NCI-H345 treated with DMSO at 0.1 percent for 48 hours (cell line): ENCODE measurements at regions not wholly inside any gene's neighbourhood (a gene's known extent, or its start where the extent isn't known, plus 50 kb on each side); places are given as distances from the start of the nearest gene placed in this dataset.
A peak's percentile ranks its signal among the peaks of the same experiment; 100 is the strongest.

Source experiments
- DNase-seq: peaks from one replicate; lab custom pipeline; 2025; ENCODE audit not compliant: unreplicated experiment; lab: John Stamatoyannopoulos, UW

DNA sequence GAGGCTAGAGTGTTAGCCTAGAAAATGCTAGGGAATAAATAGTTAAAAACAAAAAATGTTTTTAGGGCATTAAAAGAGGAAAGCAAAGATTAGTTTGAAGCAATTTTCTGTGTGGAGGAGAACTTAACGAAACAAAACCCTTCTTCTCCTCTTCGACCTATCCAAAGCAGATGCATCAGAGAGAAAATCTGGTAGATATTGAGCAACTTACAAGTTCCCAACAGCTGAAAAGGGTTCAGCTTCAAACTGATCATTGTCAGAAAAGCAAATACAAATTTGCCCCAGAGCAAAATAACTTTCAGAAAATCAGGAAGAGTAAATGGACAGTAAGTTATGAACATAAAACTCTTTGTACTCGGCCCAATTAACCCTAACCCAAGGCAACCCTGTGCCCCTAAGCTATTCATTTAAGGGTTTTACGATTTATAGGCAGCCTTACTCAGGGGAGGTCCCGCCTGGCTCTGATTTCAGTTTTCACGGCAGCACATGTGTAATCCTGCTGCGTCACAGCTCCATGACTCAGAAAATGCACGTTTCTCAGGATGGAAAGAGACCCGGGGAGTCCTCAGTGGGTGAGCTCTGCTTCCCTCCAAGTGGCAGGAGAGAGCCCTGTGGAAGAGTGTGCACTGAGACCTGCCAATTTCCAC lies 405.7 kb upstream of the SALL1 start:
- no peak for DNase-seq

DNA sequence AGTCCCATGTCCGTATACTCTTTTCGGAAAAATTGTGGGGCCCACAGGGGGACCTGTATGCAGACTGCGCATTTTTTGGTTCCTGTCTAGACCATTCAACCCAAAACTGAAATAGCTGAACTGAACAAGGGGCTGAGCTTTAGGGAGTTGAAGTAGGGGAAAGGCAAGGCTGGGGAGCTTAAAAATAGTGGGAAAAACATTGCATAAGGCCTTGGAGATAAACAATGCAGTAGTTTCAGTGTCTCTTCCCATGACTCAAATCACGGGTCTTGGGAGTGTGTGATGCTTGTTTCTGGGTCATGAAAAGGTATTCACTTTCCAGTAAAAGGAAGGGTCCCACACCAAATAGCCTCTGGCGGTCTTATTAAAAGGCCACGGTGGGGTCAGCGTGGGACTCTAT lies 402.8 kb upstream of the SALL1 start:
- no peak for DNase-seq

DNA sequence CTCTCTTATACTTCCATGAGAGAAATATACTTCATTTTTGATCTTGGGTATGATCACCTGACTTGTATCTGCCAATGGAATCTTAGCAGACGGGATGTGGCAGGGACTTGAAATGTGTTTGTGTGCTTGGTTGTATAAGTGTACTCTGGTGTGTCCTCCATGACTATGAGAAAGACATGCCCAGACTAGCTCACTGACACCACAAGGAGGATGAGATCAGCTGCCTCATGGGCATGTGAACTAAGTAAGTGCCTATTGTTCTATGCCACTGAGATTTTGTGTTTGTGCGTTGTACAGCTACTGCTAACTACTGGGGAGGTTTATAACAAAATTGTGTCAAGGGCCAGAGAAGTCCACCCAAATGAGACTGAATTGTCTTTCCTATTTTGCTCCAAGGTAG lies 402.2 kb upstream of the SALL1 start:
- no peak for DNase-seq

DNA sequence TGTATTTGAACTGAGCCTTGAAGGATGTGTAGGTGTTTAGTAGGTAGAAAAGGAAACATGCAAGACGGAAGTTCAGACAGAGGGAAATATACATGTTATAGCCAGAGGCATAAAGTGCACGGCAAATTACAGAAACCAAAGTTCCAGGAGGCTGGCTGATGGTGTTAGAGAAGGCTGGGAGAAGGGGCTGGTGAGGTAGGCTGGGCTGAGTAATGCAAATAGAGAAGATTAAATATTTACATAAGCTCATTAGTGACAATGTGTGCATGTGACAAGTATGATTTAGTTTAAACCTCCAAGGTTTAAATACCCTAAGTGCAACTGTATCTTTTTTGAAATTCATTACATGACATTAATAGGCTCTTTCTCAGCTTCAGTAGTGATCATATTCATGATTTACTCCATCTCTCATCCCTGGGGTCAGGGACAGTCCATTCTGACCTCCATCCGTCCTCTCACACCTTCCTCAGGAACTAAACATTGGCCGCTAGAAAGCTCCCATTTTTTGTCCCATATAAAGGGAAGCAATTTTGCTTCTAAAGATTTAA lies 399.8 kb upstream of the SALL1 start:
- no peak for DNase-seq

DNA sequence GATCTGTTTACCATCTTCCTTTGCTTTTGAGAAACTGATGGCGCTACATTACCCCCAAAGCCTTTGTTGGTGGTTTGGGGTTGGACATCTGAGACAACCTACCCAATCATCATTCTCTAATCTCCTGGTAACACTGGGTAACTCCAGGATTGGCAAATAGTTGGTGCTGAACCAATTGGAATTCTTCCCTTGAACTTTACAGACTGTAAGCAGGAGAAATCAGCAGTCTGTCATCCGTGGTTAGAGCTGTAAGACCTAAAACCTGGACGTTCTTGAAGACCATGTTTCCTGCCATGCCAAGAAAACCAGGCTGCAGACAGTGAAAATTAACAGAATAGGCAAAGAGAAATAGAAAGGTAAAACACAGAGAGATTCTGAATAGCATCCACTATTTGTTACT lies 398.8 kb upstream of the SALL1 start:
- DNase-seq: no peak

DNA sequence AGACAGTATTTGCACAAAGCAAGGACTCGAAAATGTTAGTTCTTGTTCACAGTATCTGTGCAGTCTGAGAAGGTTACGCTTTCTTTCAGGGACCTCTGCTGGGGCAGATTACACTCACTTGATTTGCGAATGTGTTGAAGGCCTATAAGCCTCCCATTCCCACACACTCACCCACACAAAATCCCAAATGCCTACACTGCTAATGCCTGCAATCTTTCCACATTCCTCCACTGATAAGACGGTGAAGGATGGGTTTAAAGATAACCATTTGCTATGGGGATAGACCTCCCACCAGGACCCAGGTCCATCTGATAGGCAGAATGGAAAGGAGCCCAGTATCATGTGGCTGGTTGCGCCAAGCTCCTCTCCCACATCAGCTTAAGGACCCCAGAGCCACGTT lies 394.9 kb upstream of the SALL1 start:
- no peak for DNase-seq

DNA sequence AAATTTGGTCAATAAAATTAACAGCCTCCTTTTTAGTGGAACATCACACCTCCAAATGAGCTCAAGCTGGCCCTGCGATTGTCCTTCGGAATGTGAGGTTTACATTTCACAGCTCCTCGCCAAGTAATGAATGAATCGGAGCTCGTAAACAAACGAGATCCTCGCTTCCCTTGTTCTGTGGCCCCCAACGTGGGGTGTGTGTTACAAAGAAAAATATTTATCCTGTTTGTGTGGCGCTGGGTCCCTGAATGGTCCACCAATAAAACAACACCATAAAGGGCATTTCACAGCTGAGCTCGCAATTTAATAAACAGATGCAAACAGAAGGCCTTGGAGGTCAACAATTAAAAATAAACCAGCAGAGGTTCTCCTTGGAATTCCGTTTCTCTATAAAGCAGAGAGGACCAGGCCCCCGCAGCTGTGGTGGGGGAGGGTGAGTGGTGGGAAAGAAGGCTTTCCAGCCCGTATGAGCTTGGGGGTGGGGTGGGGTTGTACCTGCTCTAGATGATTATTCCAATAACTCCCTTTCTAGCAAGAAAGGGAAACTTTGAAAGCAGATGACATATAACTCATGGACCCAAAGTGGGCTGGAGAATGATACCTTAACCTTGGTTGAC lies 393.9 kb upstream of the SALL1 start:
- no peak for DNase-seq

DNA sequence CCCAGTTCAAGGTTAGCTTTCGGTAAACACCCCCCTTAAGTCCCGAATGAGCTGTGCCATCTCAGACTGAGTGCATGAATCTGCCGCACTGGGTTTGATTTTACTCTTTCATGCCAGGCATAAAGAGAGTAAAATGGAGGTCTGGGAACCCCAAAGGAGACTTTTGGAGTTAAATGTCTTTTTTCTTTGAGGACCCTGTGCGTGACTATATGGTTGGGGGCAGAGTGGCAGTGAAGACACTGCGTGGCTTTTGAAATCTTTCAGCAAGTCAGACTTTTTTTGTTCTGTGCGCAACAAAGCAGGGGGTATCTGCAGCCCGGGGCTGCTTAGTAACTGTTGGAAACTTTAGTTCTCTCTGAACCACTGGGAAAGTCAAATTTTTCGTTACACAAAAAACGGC lies 392.9 kb upstream of the SALL1 start:
- no peak for DNase-seq

DNA sequence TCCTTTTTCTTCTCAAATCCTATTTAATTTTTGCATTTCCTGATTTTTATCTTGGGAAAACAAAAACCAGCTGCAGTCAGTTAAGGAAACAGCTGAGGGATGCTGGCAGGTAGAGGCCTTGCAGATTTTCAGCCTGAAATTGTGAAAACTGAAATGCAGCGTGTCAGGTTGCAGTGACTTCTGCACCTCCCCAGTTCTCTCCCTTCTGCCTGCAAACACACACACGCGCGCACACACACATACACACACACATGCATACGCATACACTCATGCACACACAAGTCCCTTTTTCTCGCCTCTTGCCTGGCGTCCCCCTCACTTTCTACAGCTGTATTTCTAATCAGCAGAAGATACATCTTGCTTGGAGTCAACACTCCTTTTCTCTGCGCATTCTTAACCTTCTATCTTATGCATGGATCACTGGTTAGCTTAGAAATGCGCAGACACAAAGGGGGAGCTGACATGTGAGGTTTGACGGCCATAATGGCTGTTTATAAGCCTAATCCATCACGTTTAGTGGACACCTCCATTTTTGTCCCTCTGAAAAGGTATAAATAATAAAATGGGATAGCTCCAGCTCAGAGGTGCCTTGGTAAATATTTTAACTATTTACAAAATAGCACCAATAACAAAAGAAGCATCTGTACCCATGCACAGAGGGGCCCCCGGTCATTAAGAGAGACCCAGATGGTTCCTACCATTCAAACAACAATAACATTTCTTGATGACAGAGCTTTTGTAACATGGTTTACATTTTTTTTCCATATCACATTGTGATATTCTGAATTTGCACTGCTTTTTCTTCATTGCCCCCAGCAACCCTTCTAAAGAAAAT lies 392.1 kb upstream of the SALL1 start:
- DNase-seq: no peak

DNA sequence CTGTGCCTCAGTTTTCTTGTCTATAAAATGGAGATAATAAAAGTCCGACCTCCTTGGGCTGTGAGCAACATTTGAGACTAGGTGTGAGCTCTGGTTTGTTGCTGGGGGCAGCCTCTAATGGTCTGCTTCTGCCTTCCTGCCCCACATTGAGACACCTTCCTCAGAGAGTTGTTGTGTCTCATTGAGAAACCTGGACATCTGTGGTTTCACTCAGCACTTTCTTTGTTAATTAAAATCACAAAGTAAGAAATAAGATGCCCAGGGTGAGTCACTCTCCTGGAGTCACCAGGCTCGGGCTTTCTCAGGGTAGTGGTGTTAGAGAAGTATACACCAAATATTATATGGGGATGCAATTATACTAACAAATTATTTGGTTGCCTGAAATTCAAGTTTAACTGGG lies 389.2 kb upstream of the SALL1 start:
- DNase-seq: no peak

DNA sequence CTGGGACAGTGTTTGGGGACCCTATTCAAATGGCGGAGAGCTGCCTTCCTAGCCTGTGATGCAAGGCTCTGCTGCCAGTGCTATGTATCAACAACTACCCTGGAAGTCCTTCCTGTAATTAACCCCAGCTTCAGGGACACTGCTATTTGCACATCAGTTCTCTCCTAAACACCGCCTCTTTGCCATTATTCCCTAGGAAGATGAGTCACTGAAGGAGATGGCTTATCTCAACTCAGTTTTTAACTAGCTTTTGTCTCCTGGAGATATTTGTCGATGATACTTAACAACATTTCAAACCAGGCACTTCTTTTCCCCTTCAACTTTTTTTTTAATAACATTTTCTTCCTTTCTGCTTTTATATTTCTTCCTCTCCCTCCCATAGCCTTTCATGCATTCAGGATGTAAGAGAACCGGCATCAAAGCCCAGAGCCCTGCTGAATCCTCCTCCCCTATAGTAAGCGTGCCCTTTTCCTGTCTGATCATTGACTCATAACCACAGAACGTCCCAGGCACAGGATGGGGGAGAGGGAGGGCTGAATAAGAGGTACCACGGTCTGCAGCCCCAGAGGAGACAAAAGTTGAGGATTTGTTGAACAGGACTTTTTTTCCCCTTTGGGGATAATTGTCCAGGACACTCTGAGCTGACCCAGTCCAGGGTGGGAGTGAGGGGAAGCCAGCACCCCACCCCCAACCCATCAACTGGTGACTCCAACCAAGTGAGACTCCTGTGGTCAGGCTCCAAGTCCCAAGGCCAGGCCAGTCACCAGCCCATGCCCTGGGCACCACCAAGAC lies 387.8 kb upstream of the SALL1 start:
- no peak for DNase-seq

DNA sequence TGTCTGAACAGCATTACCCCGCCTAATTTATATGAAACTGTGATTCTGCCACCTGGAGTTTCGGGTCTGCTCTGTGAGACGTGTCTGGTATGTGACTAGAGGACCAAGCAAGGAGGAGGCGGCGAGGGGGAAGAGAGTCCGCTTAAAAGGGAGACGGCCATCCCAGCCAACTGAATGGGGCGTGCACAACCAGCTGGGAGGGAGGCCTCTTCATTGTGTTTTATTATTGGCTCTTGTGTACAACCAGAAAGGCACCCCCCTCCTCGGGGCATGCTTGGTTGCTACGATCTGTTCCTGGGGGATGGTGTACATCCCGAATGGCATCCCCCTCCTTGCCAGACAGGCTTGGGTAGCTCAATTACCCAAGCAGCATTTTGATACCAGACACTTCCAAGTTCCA lies 384.5 kb upstream of the SALL1 start:
- DNase-seq: no peak

DNA sequence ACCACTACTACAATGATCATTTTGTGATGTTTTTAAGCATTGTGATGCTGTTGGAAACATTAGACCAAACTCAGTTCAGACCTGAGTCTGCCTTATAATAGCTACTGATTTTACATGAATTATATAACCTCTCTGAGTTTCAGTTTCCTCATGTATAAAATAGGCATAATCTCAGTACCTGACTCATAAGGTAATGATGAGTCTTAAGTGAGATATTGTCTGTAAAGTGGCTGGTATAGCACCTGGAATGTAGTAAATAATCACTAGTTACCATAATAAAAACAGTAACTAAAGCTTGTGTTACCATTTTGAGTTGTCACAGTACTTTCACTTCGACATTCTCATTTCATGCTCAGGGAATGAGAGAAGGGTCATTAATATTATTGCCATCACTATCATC lies 381.5 kb upstream of the SALL1 start:
- DNase-seq: no peak

DNA sequence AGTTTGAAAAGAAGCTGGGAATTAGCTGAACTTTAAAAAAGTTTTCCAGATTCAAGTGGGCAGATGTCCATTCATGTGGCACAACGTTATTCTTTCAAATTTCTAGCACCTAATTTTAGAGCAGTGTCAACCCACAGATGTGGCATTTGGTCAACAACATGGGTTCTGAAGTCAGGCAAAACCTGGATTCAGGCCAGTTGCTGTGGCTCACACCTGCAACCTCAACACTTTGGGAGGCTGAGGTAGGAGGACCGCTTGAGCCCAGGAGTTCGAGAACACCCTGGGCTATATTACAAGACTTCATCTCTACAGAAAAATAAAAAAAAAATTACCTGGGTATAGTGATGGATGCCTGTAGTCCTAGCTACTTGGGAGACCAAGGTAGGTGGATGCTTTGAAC lies 380.2 kb upstream of the SALL1 start:
- no peak for DNase-seq

DNA sequence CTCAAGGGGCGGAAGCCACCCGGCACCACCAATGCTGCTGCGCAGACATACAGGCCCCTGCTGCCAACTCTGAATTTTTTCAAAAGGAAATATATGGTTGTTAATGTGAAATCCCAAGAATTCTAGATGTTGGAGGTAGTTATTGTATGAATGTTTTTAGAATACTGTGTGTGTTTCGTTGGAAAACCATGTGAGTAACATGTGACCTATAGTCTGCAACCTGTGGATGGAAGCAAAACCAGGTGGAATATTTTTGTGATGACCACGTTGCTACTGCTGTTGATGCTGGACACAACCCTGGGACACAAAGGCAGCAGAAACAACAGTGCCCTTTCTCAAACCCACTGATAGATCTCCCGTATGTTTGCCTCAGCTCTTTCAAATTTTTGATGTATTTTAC lies 376.3 kb upstream of the SALL1 start:
- no peak for DNase-seq

DNA sequence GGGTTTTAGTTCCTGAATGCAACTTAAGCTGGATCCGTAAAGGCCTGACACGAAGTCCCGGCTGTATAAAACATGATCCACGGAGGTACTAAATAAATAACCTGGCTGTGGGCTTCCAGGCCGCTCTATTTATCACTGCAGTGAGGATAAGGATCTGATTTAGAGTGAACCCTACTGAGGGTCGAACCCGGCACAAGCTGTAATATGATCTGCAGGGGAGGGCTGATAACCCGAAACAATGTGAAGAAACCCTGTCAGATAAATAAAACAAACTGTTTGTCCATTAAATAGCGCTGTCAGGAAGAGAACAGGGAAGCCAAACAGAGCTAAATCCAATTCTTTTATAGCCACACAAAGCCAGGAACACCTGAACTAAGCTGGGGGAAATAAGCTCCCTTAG lies 375.6 kb upstream of the SALL1 start:
- DNase-seq: no peak

DNA sequence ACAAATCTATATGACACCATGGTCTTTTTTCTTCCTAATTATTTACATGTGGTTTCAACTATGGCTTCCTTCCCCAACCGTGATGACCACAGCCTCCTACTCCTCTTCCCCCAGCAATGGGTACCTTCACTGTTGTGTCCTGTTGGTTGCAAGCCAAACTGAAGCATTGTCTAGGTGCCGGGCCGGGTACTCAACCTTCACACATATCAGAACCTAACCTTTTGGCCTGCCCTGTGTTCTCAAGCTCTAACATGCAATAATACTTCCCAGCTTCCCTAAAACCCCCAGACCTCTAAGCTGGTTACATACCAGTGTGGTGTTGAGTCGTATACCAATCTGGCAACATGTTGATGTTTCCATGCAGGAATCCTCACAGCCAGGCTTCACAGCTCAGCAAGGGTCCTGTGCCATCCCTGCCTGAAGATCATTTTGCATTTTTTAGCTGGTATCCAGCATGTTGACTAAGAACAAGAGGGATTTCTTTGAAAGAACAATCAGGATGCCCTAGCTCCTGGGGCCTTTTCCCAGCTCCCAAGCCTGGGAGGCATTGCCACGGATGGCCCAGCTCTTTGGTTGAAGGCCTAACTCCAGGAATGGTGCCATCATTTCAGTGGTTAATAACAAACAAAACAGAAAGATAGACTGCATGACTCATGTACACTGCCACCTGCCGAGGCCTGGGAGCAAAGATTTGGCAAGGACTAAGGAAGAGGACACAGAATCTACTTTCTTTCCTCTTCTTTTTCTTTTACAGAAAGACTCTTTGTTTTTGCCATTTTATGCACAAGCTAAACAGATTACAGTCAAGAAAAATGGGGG lies 373.7 kb upstream of the SALL1 start:
- no peak for DNase-seq

DNA sequence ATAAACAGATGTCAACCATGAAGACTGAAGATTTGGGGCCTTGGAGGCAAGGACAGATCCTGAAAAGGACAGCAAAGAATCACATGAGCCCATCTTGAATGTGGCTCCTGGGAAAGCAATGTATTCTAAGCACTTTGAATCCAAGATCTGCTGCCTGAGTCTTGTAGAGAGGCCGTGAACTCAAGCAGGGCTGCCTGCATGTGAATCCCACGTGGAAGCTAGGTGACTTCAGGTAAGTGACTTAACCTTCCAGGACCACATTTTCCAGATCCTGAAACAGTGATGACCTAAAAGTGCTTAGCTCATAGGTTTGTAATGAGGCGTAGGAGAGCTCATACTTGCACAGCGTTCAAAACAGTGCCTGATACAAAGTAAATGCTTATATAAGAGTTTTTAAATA lies 373.0 kb upstream of the SALL1 start:
- no peak for DNase-seq

DNA sequence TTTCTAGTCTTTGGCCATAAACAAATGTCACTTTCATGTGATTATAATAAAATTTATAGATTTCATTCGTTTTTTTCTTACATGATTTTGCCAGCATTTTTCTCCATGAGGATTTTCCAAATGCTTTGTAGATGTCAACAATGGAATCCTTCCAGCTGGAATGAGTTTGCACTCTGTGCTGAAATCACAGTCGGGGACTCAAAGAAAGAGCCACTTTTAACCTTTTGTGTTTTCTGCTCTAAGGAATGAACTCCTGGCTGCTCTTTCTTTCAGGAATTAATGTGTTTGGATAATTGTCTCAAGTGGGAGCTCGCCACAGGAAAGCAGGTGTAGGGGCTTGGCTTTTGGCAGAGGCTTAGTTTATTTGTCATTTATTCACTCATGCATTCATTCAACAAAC lies 372.3 kb upstream of the SALL1 start:
- DNase-seq: peak; percentile 26

DNA sequence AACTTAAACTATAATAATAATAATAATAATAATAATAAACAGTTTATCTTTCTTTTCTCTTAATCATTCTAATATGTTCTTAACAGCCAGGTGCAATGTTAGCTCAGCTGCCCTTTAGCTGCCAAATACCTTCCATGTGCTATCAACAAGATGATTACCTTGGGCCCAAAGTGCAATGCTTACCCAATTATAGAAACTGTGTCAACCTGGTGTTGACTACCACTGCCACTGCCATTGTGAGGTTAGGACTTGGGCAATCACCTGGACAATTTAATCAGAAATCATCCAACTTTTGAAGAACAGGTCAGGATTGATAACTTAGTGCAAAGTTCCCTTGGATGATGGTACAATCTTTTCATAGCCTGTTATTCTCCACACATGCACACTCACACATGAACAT lies 371.8 kb upstream of the SALL1 start:
- DNase-seq: no peak
